ENCODE measurements at regions not wholly inside any gene's neighbourhood (a gene's known extent, or its start where the extent isn't known, plus 50 kb on each side); places are given as distances from the start of the nearest gene placed in this dataset.
"Not testable (repeated sequence)": the region's sequence is repeated elsewhere in the genome, so short reads cannot be mapped to it uniquely, and the experiment has no call there.

- no peaks in the 10 kb centered on the region for H3K27me3 Mint-ChIP-seq
- H3K27ac Mint-ChIP-seq, result no peak overlapping the region
- no peak overlapping the region for H3K4me3 Mint-ChIP-seq
- H3K9me3 Mint-ChIP-seq, result no peaks in the 10 kb centered on the region
- H3K36me3 Mint-ChIP-seq, result no peaks in the 10 kb centered on the region
- no peaks in the 10 kb centered on the region for H3K4me1 Mint-ChIP-seq
These were observed 689.5 kb upstream of the MGAT4C start for GRCh38 chr12:86945685-86946196.

- H3K27ac Mint-ChIP-seq, H3K27me3 Mint-ChIP-seq, H3K36me3 Mint-ChIP-seq, H3K9me3 Mint-ChIP-seq, H3K4me3 Mint-ChIP-seq, H3K4me1 Mint-ChIP-seq: not testable (repeated sequence)
These were observed 688.1 kb upstream of the MGAT4C start for GRCh38 chr12:86944197-86944819.

GRCh38 chr12:86931714-86932113 lies 675.5 kb upstream of the MGAT4C start:
- Mint-ChIP-seq H3K36me3 (no peaks in the 10 kb centered on the region), H3K4me1 (no peaks in the 10 kb centered on the region), H3K27me3 (no peaks in the 10 kb centered on the region), H3K9me3 (no peaks in the 10 kb centered on the region), H3K4me3 (no peak overlapping the region), H3K27ac (no peak overlapping the region)

- Mint-ChIP-seq H3K36me3 (no peaks in the 10 kb centered on the region), H3K27ac (no peak overlapping the region), H3K9me3 (peaks cover 5% of the 10 kb centered on the region), H3K4me1 (no peaks in the 10 kb centered on the region), H3K27me3 (no peaks in the 10 kb centered on the region), H3K4me3 (no peak overlapping the region)
These were observed 673.8 kb upstream of the MGAT4C start for GRCh38 chr12:86929962-86930361.

GRCh38 chr12:86917121-86917520 lies 660.9 kb upstream of the MGAT4C start:
- no peak overlapping the region for H3K4me3 Mint-ChIP-seq
- H3K27me3 Mint-ChIP-seq, result no peaks in the 10 kb centered on the region
- peaks cover 5% of the 10 kb centered on the region for H3K9me3 Mint-ChIP-seq
- no peaks in the 10 kb centered on the region for H3K36me3 Mint-ChIP-seq
- H3K27ac Mint-ChIP-seq, result no peak overlapping the region
- H3K4me1 Mint-ChIP-seq, result no peaks in the 10 kb centered on the region

GRCh38 chr12:86914721-86915120 lies 658.5 kb upstream of the MGAT4C start:
- Mint-ChIP-seq H3K4me1 (no peaks in the 10 kb centered on the region), H3K9me3 (no peaks in the 10 kb centered on the region), H3K4me3 (no peak overlapping the region), H3K27me3 (no peaks in the 10 kb centered on the region), H3K36me3 (no peaks in the 10 kb centered on the region), H3K27ac (no peak overlapping the region)

- H3K4me1 Mint-ChIP-seq, result no peaks in the 10 kb centered on the region
- no peak overlapping the region for H3K4me3 Mint-ChIP-seq
- no peak overlapping the region for H3K27ac Mint-ChIP-seq
- H3K36me3 Mint-ChIP-seq, result no peaks in the 10 kb centered on the region
- no peaks in the 10 kb centered on the region for H3K9me3 Mint-ChIP-seq
- no peaks in the 10 kb centered on the region for H3K27me3 Mint-ChIP-seq
These were observed 655.8 kb upstream of the MGAT4C start for GRCh38 chr12:86911973-86912372.

- H3K4me1 Mint-ChIP-seq, result no peaks in the 10 kb centered on the region
- H3K4me3 Mint-ChIP-seq, result no peak overlapping the region
- H3K36me3 Mint-ChIP-seq, result no peaks in the 10 kb centered on the region
- H3K27me3 Mint-ChIP-seq, result no peaks in the 10 kb centered on the region
- peaks cover 11% of the 10 kb centered on the region for H3K9me3 Mint-ChIP-seq
- no peak overlapping the region for H3K27ac Mint-ChIP-seq
These were observed 647.0 kb upstream of the MGAT4C start for GRCh38 chr12:86903159-86903558.

GRCh38 chr12:86860776-86861175 lies 604.6 kb upstream of the MGAT4C start:
- H3K27me3 Mint-ChIP-seq, result no peaks in the 10 kb centered on the region
- H3K4me1 Mint-ChIP-seq, result no peaks in the 10 kb centered on the region
- no peak overlapping the region for H3K4me3 Mint-ChIP-seq
- H3K36me3 Mint-ChIP-seq, result no peaks in the 10 kb centered on the region
- no peak overlapping the region for H3K27ac Mint-ChIP-seq
- no peaks in the 10 kb centered on the region for H3K9me3 Mint-ChIP-seq

- no peaks in the 10 kb centered on the region for H3K27me3 Mint-ChIP-seq
- no peak overlapping the region for H3K27ac Mint-ChIP-seq
- no peak overlapping the region for H3K4me3 Mint-ChIP-seq
- no peaks in the 10 kb centered on the region for H3K9me3 Mint-ChIP-seq
- H3K36me3 Mint-ChIP-seq, result no peaks in the 10 kb centered on the region
- H3K4me1 Mint-ChIP-seq, result no peaks in the 10 kb centered on the region
These were observed 596.3 kb upstream of the MGAT4C start for GRCh38 chr12:86852451-86852850.

- H3K36me3 Mint-ChIP-seq, result no peaks in the 10 kb centered on the region
- H3K4me3 Mint-ChIP-seq, result no peak overlapping the region
- H3K4me1 Mint-ChIP-seq, result no peaks in the 10 kb centered on the region
- no peaks in the 10 kb centered on the region for H3K27me3 Mint-ChIP-seq
- no peak overlapping the region for H3K27ac Mint-ChIP-seq
- peaks cover 4% of the 10 kb centered on the region for H3K9me3 Mint-ChIP-seq
These were observed 582.5 kb upstream of the MGAT4C start for GRCh38 chr12:86838711-86839110.

- H3K27me3 Mint-ChIP-seq, result no peaks in the 10 kb centered on the region
- no peaks in the 10 kb centered on the region for H3K4me1 Mint-ChIP-seq
- peaks cover 4% of the 10 kb centered on the region for H3K9me3 Mint-ChIP-seq
- no peak overlapping the region for H3K27ac Mint-ChIP-seq
- H3K36me3 Mint-ChIP-seq, result no peaks in the 10 kb centered on the region
- H3K4me3 Mint-ChIP-seq, result no peak overlapping the region
These were observed 582.1 kb upstream of the MGAT4C start for GRCh38 chr12:86838260-86838659.

- no peak overlapping the region for H3K4me3 Mint-ChIP-seq
- no peaks in the 10 kb centered on the region for H3K36me3 Mint-ChIP-seq
- H3K27me3 Mint-ChIP-seq, result no peaks in the 10 kb centered on the region
- H3K27ac Mint-ChIP-seq, result no peak overlapping the region
- H3K4me1 Mint-ChIP-seq, result no peaks in the 10 kb centered on the region
- peaks cover 4% of the 10 kb centered on the region for H3K9me3 Mint-ChIP-seq
These were observed 581.1 kb upstream of the MGAT4C start for GRCh38 chr12:86837246-86837645.

- Mint-ChIP-seq H3K4me3 (no peak overlapping the region), H3K4me1 (no peaks in the 10 kb centered on the region), H3K27me3 (no peaks in the 10 kb centered on the region), H3K9me3 (peaks cover 5% of the 10 kb centered on the region), H3K36me3 (no peaks in the 10 kb centered on the region), H3K27ac (no peak overlapping the region)
These were observed 578.0 kb upstream of the MGAT4C start for GRCh38 chr12:86834217-86834616.

- Mint-ChIP-seq H3K4me3 (no peak overlapping the region), H3K27ac (no peak overlapping the region), H3K27me3 (no peaks in the 10 kb centered on the region), H3K36me3 (no peaks in the 10 kb centered on the region), H3K4me1 (no peaks in the 10 kb centered on the region), H3K9me3 (peaks cover 10% of the 10 kb centered on the region)
These were observed 571.2 kb upstream of the MGAT4C start for GRCh38 chr12:86827409-86827808.

- no peaks in the 10 kb centered on the region for H3K27me3 Mint-ChIP-seq
- no peak overlapping the region for H3K27ac Mint-ChIP-seq
- H3K4me1 Mint-ChIP-seq, result no peaks in the 10 kb centered on the region
- peaks cover 10% of the 10 kb centered on the region for H3K9me3 Mint-ChIP-seq
- H3K4me3 Mint-ChIP-seq, result no peak overlapping the region
- no peaks in the 10 kb centered on the region for H3K36me3 Mint-ChIP-seq
These were observed 569.9 kb upstream of the MGAT4C start for GRCh38 chr12:86826051-86826450.

GRCh38 chr12:86801439-86801838 lies 545.2 kb upstream of the MGAT4C start:
- H3K4me3 Mint-ChIP-seq, result no peak overlapping the region
- H3K4me1 Mint-ChIP-seq, result no peaks in the 10 kb centered on the region
- H3K36me3 Mint-ChIP-seq, result no peaks in the 10 kb centered on the region
- H3K27ac Mint-ChIP-seq, result no peak overlapping the region
- H3K9me3 Mint-ChIP-seq, result peaks cover 9% of the 10 kb centered on the region
- no peaks in the 10 kb centered on the region for H3K27me3 Mint-ChIP-seq
